ENCODE measurements at regions not wholly inside any gene's neighbourhood (a gene's known extent, or its start where the extent isn't known, plus 50 kb on each side); places are given as distances from the start of the nearest gene placed in this dataset.

DNA sequence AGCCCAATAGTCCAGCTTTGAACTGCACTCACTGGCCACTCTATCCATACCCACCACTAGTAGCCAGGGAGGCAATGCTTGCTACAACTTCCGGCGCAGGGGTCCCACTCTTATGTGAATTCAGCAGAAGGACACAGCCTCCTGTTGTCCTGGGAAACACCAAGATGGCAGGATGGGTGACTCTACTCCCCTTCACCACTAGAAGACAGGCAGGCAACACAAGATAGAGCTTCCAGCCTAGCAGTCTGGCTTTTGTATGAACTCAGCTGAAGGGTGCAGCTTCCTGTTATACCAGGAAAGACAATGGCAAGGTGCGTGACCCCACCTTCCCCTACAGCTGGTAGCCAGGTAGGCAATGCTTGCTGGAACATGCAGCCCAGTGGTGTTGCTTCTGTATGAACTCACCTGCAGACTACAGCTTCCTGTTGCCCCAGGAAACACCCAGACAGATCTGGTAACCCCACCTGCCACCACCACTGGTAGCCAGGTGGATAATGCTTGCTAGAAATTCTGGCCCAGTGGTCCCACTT is 205.2 kb upstream of the KIRREL3 start:
- no peak for ATAC-seq
- H3K27ac ChIP-seq = no peak overlapping the region
- ChIA-PET POLR2A (no interaction called here), CTCF (no interaction called here)
- no peak overlapping the region for H3K4me2 ChIP-seq
- no peak for DNase-seq (ENCODE audit: low read depth in 1 of 2, low spot score in 1 of 2)
- TF ChIP-seq ZSCAN20 (CRISPR knock-in tag; IDR thresholded peaks at IDR 0.05) (no peak), PHF8 (IDR thresholded peaks at IDR 0.05; ENCODE audit: borderline replicate concordance, low read depth) (no peak), MYC (IDR thresholded peaks at IDR 0.05; ENCODE audit: borderline replicate concordance, low read length) (no peak), PBX3 (IDR thresholded peaks at IDR 0.05) (no peak), CHD2 (IDR thresholded peaks at IDR 0.05; ENCODE audit: low read length, partially characterized antibody) (no peak), E2F6 (IDR thresholded peaks at IDR 0.05; ENCODE audit: borderline replicate concordance, low read depth) (no peak), MAX (IDR thresholded peaks at IDR 0.05) (no peak), EP300 (IDR thresholded peaks at IDR 0.05) (no peak), EHF (CRISPR knock-in tag; IDR thresholded peaks at IDR 0.05) (no peak)
- H3K4me1 ChIP-seq = no peaks in the 10 kb centered on the region
- H3K4me3 ChIP-seq = no peak overlapping the region
- 0% methylated on average over 3 of the region's 3 CpGs for WGBS (ENCODE audit: missing lambda C conversion rate)
- FAIRE-seq = no peak
- H3K9me3 ChIP-seq = no peaks in the 10 kb centered on the region

GRCh38 chr11:127203490-127203889 is 202.9 kb upstream of the KIRREL3 start:
- H3K9me3 ChIP-seq = no peaks in the 10 kb centered on the region
- ATAC-seq = no peak
- no peak overlapping the region for H3K4me3 ChIP-seq
- CTCF ChIA-PET = interaction anchor here (1.4 kb wide), 1 partner anchor 9 kb away, joined by 3 read pairs; no protein-coding TSS in a partner anchor
- no peak overlapping the region for H3K27ac ChIP-seq
- TF ChIP-seq NFE2L2 (conservative IDR thresholded peaks at IDR 0.05; ENCODE audit: low read length) (no peak), TFCP2L1 (CRISPR knock-in tag; IDR thresholded peaks at IDR 0.05) (no peak), RNF2 (IDR thresholded peaks at IDR 0.05; ENCODE audit: borderline replicate concordance, low read depth) (no peak), E2F6 (IDR thresholded peaks at IDR 0.05; ENCODE audit: borderline replicate concordance, low read depth) (no peak), RCOR1 (IDR thresholded peaks at IDR 0.05; ENCODE audit: low read depth, low read length) (no peak), NPAS2 (CRISPR knock-in tag; IDR thresholded peaks at IDR 0.05; ENCODE audit: borderline replicate concordance) (no peak), MYC (IDR thresholded peaks at IDR 0.05; ENCODE audit: borderline replicate concordance, low read length) (no peak), KDM1A (IDR thresholded peaks at IDR 0.05; ENCODE audit: low read depth) (no peak), RAD21 (conservative IDR thresholded peaks at IDR 0.05 in 1 of 2, IDR thresholded peaks at IDR 0.05 in 1 of 2) (no peak), HMGXB4 (CRISPR knock-in tag; IDR thresholded peaks at IDR 0.05; ENCODE audit: borderline replicate concordance) (no peak), PHF8 (IDR thresholded peaks at IDR 0.05; ENCODE audit: borderline replicate concordance, low read depth) (no peak), CHD2 (IDR thresholded peaks at IDR 0.05; ENCODE audit: low read length, partially characterized antibody) (no peak), TP53 (CRISPR knock-in tag; IDR thresholded peaks at IDR 0.05) (no peak), ZC3H11A (IDR thresholded peaks at IDR 0.05) (no peak), HOXA7 (CRISPR knock-in tag; IDR thresholded peaks at IDR 0.05) (no peak)
- TF ChIP-seq, protein P1, sequence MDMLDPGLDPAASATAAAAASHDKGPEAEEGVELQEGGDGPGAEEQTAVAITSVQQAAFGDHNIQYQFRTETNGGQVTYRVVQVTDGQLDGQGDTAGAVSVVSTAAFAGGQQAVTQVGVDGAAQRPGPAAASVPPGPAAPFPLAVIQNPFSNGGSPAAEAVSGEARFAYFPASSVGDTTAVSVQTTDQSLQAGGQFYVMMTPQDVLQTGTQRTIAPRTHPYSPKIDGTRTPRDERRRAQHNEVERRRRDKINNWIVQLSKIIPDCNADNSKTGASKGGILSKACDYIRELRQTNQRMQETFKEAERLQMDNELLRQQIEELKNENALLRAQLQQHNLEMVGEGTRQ (IDR thresholded peaks at IDR 0.05) = no peak
- TF ChIP-seq, protein P2, sequence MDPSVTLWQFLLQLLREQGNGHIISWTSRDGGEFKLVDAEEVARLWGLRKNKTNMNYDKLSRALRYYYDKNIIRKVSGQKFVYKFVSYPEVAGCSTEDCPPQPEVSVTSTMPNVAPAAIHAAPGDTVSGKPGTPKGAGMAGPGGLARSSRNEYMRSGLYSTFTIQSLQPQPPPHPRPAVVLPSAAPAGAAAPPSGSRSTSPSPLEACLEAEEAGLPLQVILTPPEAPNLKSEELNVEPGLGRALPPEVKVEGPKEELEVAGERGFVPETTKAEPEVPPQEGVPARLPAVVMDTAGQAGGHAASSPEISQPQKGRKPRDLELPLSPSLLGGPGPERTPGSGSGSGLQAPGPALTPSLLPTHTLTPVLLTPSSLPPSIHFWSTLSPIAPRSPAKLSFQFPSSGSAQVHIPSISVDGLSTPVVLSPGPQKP (IDR thresholded peaks at IDR 0.05; ENCODE audit: low read depth, low read length) = no peak
- TF ChIP-seq, protein P3, sequence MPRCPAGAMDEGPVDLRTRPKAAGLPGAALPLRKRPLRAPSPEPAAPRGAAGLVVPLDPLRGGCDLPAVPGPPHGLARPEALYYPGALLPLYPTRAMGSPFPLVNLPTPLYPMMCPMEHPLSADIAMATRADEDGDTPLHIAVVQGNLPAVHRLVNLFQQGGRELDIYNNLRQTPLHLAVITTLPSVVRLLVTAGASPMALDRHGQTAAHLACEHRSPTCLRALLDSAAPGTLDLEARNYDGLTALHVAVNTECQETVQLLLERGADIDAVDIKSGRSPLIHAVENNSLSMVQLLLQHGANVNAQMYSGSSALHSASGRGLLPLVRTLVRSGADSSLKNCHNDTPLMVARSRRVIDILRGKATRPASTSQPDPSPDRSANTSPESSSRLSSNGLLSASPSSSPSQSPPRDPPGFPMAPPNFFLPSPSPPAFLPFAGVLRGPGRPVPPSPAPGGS (IDR thresholded peaks at IDR 0.05) = no peak
- TF ChIP-seq, protein P4, sequence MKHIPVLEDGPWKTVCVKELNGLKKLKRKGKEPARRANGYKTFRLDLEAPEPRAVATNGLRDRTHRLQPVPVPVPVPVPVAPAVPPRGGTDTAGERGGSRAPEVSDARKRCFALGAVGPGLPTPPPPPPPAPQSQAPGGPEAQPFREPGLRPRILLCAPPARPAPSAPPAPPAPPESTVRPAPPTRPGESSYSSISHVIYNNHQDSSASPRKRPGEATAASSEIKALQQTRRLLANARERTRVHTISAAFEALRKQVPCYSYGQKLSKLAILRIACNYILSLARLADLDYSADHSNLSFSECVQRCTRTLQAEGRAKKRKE (CRISPR knock-in tag; IDR thresholded peaks at IDR 0.05; ENCODE audit: low read depth) = no peak
- WGBS (ENCODE audit: missing lambda C conversion rate) = 2% methylated on average over 3 of the region's 3 CpGs
- no peaks in the 10 kb centered on the region for H3K4me1 ChIP-seq
- H3K4me2 ChIP-seq = no peak overlapping the region
- no peak for FAIRE-seq
- DNase-seq (ENCODE audit: low read depth in 1 of 2, low spot score in 1 of 2) = no peak
- POLR2A ChIA-PET = no interaction called here
